Sciatic nerve (tissue), 2 donors: ENCODE measurements at regions not wholly inside any gene's neighbourhood (a gene's known extent, or its start where the extent isn't known, plus 50 kb on each side); places are given as distances from the start of the nearest gene placed in this dataset.

Experiments
- ATAC-seq: fragments of 200-7000 bp; cut with Tn5 transposase; one replicate; pipeline ENCODE4 v1.9.1; 2020; ENCODE audit warnings: mild to moderate bottlenecking, moderate library complexity
- DNase-seq: peaks from one replicate; pipeline ENCODE4 v3.0.0-alpha.2; 2020; ENCODE audit warnings: low spot score
- intact Hi-C: fragments of 100-400 bp; cut with DNase I; formaldehyde crosslinking; loops from one replicate; pipeline ENCODE4 v1.14.2; 2022
- donor health status: DM: no; HTN: no; CAD: no.
- donor health status: DM: no; HTN: no; CAD: no.

GRCh38 chr17:74006371-74006770 lies 197.1 kb upstream of the RPL38 start:
- DNase-seq (no peak), ATAC-seq (no peak)
- intact Hi-C loops, result no loop called here

GRCh38 chr17:74008196-74008595 lies 195.3 kb upstream of the RPL38 start:
- intact Hi-C loops, result no loop called here
- no peak for DNase-seq
- ATAC-seq, result no peak

GRCh38 chr17:74009056-74009625 lies 194.3 kb upstream of the RPL38 start:
- intact Hi-C loops, result no loop called here
- no peak for DNase-seq
- no peak for ATAC-seq

GRCh38 chr17:74010903-74011302 lies 192.6 kb upstream of the RPL38 start:
- intact Hi-C loops, result no loop called here
- ATAC-seq (no peak), DNase-seq (no peak)

GRCh38 chr17:74011966-74012365 lies 191.5 kb upstream of the RPL38 start:
- ATAC-seq, result no peak
- DNase-seq, result no peak
- intact Hi-C loops, result no loop called here

- ATAC-seq (no peak), DNase-seq (no peak)
- intact Hi-C loops, result no loop called here
These were observed 191.0 kb upstream of the RPL38 start for GRCh38 chr17:74012465-74012864.

- no peak for ATAC-seq
- intact Hi-C loops, result no loop called here
- DNase-seq, result no peak
These were observed 188.2 kb upstream of the RPL38 start for GRCh38 chr17:74015316-74015715.

- ATAC-seq (no peak), DNase-seq (no peak)
- intact Hi-C loops, result no loop called here
These were observed 187.5 kb upstream of the RPL38 start for GRCh38 chr17:74015990-74016389.

- intact Hi-C loops, result no loop called here
- ATAC-seq (no peak), DNase-seq (no peak)
These were observed 187.0 kb upstream of the RPL38 start for GRCh38 chr17:74016461-74016860.

- intact Hi-C loops, result no loop called here
- DNase-seq, result no peak
- no peak for ATAC-seq
These were observed 186.0 kb upstream of the RPL38 start for GRCh38 chr17:74017466-74017865.

GRCh38 chr17:74018115-74018514 lies 185.4 kb upstream of the RPL38 start:
- ATAC-seq, result peak; percentile 15
- intact Hi-C loops, result no loop called here
- no peak for DNase-seq

- intact Hi-C loops, result no loop called here
- ATAC-seq, result no peak
- DNase-seq, result no peak
These were observed 184.2 kb upstream of the RPL38 start for GRCh38 chr17:74019271-74019670.

GRCh38 chr17:74019860-74020259 lies 183.6 kb upstream of the RPL38 start:
- ATAC-seq, result no peak
- no peak for DNase-seq
- intact Hi-C loops, result no loop called here

- intact Hi-C loops, result no loop called here
- DNase-seq (no peak), ATAC-seq (no peak)
These were observed 183.0 kb upstream of the RPL38 start for GRCh38 chr17:74020522-74020921.

GRCh38 chr17:74024871-74025531 lies 178.5 kb upstream of the RPL38 start:
- DNase-seq, result no peak
- intact Hi-C loops, result no loop called here
- ATAC-seq, result no peak

- DNase-seq (no peak), ATAC-seq (no peak)
- intact Hi-C loops, result no loop called here
These were observed 176.0 kb upstream of the RPL38 start for GRCh38 chr17:74027444-74027843.

- ATAC-seq (no peak), DNase-seq (no peak)
- intact Hi-C loops, result no loop called here
These were observed 174.9 kb upstream of the RPL38 start for GRCh38 chr17:74028354-74029116.

- no peak for DNase-seq
- intact Hi-C loops, result no loop called here
- ATAC-seq, result no peak
These were observed 172.0 kb upstream of the RPL38 start for GRCh38 chr17:74031316-74032090.

- intact Hi-C loops, result no loop called here
- DNase-seq, result no peak
- ATAC-seq, result no peak
These were observed 171.3 kb upstream of the RPL38 start for GRCh38 chr17:74032222-74032621.

- ATAC-seq, result peak; percentile 34
- intact Hi-C loops, result no loop called here
- DNase-seq, result no peak
These were observed 166.2 kb upstream of the RPL38 start for GRCh38 chr17:74037320-74037719.
